Liver (tissue), 3 donors: ENCODE measurements at regions not wholly inside any gene's neighbourhood (a gene's known extent, or its start where the extent isn't known, plus 50 kb on each side); places are given as distances from the start of the nearest gene placed in this dataset.

ENCODE experiments used
- CTCF ChIP-seq: fragments of 150-350 bp; IDR thresholded peaks from 2 replicates; pipeline ENCODE4 v1.5.1; 2017; ENCODE audit warnings: improper control_type of control experiment, low read depth, low read length; ENCODE audit not compliant: missing input control
- JUND ChIP-seq, 2 donors: IDR thresholded peaks; 2 replicates each; pipeline ENCODE4 v1.6.1; 2016; ENCODE audit warnings: antibody characterized with exemption in 2 of 2
- RAD21 ChIP-seq, 2 donors: IDR thresholded peaks; 2 replicates each; pipeline ENCODE4 v1.6.1; 2016; ENCODE audit warnings: antibody characterized with exemption in 2 of 2, mild to moderate bottlenecking in 2 of 2
- REST ChIP-seq: IDR thresholded peaks from 2 replicates; pipeline ENCODE4 v1.6.1; 2016; ENCODE audit warnings: antibody characterized with exemption, mild to moderate bottlenecking
- RXRA ChIP-seq, 2 donors: IDR thresholded peaks; 2 replicates each; pipeline ENCODE4 v1.6.1; 2017 to 2018; ENCODE audit warnings: antibody characterized with exemption in 2 of 2, mild to moderate bottlenecking in 1 of 2
- ZBTB33 ChIP-seq: IDR thresholded peaks from 2 replicates; pipeline ENCODE4 v1.6.1; 2016; ENCODE audit warnings: antibody characterized with exemption
- donor health status: healthy.
- donor health status: healthy.

GRCh38 chr16:14004729-14005315 is 66.3 kb upstream of the MRTFB start:
- TF ChIP-seq CTCF (no peak), ZBTB33 (no peak), RAD21 (IDR thresholded peaks at IDR 0.05) (no peak), RXRA (IDR thresholded peaks at IDR 0.05) (no peak), JUND (IDR thresholded peaks at IDR 0.05) (no peak), REST (no peak)
